Cardiac fibroblast (primary cell): ENCODE measurements at regions not wholly inside any gene's neighbourhood (a gene's known extent, or its start where the extent isn't known, plus 50 kb on each side); places are given as distances from the start of the nearest gene placed in this dataset.

Experiments used
- DNase-seq, 2 donors: peaks; one replicate each; pipeline versions ENCODE4 v3.0.0 to v3.0.0-alpha.2; 2010; ENCODE audit warnings: low read depth in 2 of 2
- H3K4me3 ChIP-seq, 2 donors: replicated peaks in 1 of 2; 1 replicate in 1 of 2; 2 replicates in 1 of 2; pipeline ENCODE4 v1.5.1; 2011; ENCODE audit warnings: low read depth in 2 of 2, low read length in 2 of 2, mild to moderate bottlenecking in 2 of 2, moderate library complexity in 1 of 2
- TF ChIP-seq, protein P1 (sequence below): IDR thresholded peaks from one replicate; pipeline ENCODE4 v1.5.1; 2011; ENCODE audit warnings: low read depth, mild to moderate bottlenecking, low read length, inconsistent platforms

DNA sequence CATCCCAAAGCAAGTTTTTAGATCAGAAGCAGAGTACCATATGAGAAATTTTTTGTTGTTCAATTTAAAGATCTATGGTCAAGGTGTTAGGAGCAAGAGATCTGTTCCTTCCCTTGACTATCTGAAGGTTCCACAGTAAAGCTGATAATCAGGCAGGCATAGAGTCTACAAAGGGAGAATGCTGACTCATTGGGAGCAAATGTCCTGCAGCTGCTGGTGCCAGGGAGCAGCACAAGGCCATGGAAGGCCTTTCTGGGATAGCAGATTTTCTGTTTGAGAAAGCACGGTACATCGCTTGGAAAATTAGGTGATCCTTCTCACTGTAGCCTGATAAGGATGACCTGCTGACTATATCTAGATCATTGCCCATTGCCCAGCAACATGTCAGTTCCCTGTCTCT, 210.1 kb upstream of the C1orf87 start:
- TF ChIP-seq, protein P1, sequence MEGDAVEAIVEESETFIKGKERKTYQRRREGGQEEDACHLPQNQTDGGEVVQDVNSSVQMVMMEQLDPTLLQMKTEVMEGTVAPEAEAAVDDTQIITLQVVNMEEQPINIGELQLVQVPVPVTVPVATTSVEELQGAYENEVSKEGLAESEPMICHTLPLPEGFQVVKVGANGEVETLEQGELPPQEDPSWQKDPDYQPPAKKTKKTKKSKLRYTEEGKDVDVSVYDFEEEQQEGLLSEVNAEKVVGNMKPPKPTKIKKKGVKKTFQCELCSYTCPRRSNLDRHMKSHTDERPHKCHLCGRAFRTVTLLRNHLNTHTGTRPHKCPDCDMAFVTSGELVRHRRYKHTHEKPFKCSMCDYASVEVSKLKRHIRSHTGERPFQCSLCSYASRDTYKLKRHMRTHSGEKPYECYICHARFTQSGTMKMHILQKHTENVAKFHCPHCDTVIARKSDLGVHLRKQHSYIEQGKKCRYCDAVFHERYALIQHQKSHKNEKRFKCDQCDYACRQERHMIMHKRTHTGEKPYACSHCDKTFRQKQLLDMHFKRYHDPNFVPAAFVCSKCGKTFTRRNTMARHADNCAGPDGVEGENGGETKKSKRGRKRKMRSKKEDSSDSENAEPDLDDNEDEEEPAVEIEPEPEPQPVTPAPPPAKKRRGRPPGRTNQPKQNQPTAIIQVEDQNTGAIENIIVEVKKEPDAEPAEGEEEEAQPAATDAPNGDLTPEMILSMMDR: no peak
- no peak overlapping the region for H3K4me3 ChIP-seq
- DNase-seq: peak in 1 of 2 donors; percentile 32

DNA sequence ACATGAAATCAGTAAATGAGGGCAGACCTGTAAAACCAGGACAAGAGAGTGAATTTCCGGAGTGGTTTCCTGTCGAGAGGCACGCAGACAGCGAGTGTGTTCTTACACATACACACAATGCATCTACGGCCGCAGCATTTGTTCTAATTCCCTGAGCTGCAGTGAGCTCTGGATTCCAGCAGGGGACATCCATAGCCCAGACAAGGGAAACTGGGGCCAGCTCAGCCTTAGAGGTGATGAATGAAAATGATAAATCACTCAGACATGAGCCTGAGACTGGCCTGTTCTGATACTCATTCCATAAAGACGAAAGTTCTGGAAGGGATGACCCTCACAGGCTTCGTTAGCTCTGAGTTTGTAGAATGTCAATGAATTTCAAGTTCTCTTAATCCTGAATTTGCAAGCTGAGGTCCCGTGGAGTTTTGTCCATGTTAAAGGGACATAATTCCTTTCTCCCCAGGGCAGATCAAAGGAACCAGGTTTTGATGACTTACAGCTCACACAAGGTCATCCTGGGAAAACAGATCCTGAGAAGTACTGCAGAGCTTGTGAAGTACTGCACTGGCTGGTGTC, 207.9 kb upstream of the C1orf87 start:
- no peak overlapping the region for H3K4me3 ChIP-seq
- TF ChIP-seq, protein P1: peak; percentile 98
- peak; percentile 84 to 93 for DNase-seq

DNA sequence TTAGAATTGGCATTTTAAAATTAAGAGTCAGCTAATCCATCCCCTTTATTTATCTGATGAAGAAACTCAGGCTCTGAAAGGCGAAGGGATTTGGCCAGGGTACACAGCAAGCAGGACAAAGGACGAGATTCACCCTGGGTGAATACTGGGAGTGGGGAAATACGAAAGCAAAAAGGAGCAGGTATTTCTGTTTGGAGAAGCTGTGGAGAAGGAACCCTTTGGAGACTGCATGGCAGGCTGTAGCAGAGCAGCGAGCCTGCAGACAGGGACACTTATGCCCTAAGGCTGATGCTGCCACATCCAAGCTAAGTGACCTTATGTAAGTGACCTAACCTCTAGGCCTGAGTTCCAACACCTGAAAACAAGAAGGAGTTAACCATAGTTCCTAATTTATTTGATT, 207.2 kb upstream of the C1orf87 start:
- no peak overlapping the region for H3K4me3 ChIP-seq
- DNase-seq: no peak
- TF ChIP-seq, protein P1: no peak

DNA sequence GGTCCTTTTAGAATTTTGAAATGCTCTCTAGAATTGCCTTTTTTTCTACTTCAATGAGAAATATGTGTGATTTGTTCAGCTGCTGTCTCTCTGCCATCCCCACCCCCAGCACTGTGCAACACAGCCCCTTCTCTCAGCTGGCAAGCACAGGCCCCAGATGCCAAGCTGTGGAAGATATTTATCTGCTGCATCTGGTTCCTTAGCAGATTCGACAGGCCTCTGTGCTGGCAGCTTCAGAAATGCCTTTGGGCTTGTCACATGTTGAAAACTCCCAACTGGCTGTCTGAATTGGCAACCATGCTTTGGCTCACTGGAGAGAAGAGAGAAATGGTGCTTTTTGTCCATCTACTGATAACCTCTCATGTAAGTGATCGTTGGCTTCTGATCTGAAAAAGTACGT, 206.7 kb upstream of the C1orf87 start:
- H3K4me3 ChIP-seq: no peak overlapping the region
- TF ChIP-seq, protein P1: no peak

DNA sequence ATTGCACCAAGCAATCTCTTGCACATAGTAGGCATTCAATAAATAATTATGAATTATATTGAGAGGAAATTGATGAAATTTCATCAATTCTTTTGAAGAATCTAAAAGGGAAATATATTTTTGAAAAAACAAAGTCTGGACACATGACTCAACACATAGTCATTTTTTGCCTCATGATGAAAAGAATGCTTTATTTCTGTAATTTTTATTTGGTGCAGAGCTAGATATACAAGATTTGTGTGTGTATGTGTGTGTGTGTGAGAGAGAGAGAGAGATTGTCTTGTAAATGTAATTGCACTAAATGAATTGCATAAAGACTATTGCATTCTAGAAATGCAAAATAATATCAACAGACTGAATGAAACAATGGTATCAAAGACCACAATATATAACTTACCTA, 206.2 kb upstream of the C1orf87 start:
- peak; percentile 36 to 65 for DNase-seq
- H3K4me3 ChIP-seq: no peak overlapping the region
- TF ChIP-seq, protein P1: no peak

More for the DNA sequence above, 206.7 kb upstream of the C1orf87 start:
- DNase-seq: peak; percentile 35 to 46

DNA sequence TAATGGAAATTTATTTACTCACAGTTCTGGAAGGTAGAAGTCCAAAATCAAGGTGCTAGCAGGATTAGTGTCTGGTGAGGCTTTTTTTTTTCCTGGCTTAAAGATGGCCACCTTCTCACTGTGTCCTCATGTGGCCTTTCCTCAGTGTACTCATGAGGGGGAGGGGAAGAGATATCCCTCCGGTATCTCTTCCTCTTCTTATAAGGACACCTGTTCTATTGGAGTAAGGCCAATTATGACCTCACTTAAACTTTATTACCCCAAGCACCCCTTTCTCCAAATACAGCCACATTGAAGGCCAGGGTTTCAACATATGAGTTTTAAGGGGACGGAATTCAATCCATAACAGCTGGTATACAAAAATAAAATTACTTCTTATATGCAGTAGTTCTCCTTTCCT, 203.7 kb upstream of the C1orf87 start:
- no peak overlapping the region for H3K4me3 ChIP-seq
- TF ChIP-seq, protein P1: no peak
- no peak for DNase-seq
